GM12878 (cell line): ENCODE measurements at regions not wholly inside any gene's neighbourhood (a gene's known extent, or its start where the extent isn't known, plus 50 kb on each side); places are given as distances from the start of the nearest gene placed in this dataset.

ENCODE experiments used
- ATAC-seq: fragments of 200-7000 bp; cut with Tn5 transposase; 3 replicates; pipeline ENCODE4 v1.9.1; 2020; ENCODE audit warnings: mild to moderate bottlenecking, moderate library complexity
- BruUV-seq: library from RNA; stranded (reverse); fragments of 400-500 nt; replicated peaks from 2 replicates; lab custom pipeline; 2021; lab: Mats Ljungman, UMichigan
- CTCF ChIA-PET: fragments of 300-600 bp; sonication (Branson Sonifier 250); formaldehyde crosslinking; extraction: SDS; loops from one replicate; lab custom pipeline; 2021; ENCODE audit warnings: inconsistent platforms; lab: Yijun Ruan, JAX
- POLR2A ChIA-PET: fragments of 350-600 bp; formaldehyde crosslinking; extraction: SDS; loops from one replicate; lab custom pipeline; 2021; ENCODE audit warnings: inconsistent platforms; lab: Charles Lee
- RAD21 ChIA-PET: fragments of 300-600 bp; sonication (Branson Sonifier 250); formaldehyde crosslinking; loops from one replicate; lab custom pipeline; 2023; ENCODE audit warnings: antibody characterized with exemption; ENCODE audit not compliant: unreplicated experiment; lab: Charles Lee
- SMC1A ChIA-PET: fragments of 300-600 bp; sonication (Branson Sonifier 250); formaldehyde crosslinking; loops from one replicate; lab custom pipeline; 2023; ENCODE audit not compliant: unreplicated experiment, uncharacterized antibody; lab: Charles Lee
- DNase-seq: peaks from one replicate; pipeline ENCODE4 v3.0.0-alpha.2; 2011; ENCODE audit warnings: low read depth, low spot score
- FAIRE-seq: peaks from 3 replicates; lab custom pipeline; 2011; peaks lifted over from hg19 to GRCh38; lab: Jason Lieb, UNC
- H2AFZ ChIP-seq: 2 replicates; pipeline ENCODE4 v1.6.0; 2011; ENCODE audit warnings: low read depth, low read length, control low read depth; ENCODE audit not compliant: control insufficient read depth
- H3K27ac ChIP-seq: 2 replicates; pipeline ENCODE4 v1.5.1; 2011; ENCODE audit warnings: control low read depth; ENCODE audit not compliant: control insufficient read depth, insufficient read depth
- H3K27me3 ChIP-seq, 2 experiments: replicated peaks in 1 of 2; 2 replicates each; pipeline versions ENCODE4 v1.6.0 to v1.6.1; 2011; ENCODE audit warnings: low read length in 1 of 2; ENCODE audit not compliant: control insufficient read depth in 2 of 2, insufficient read depth in 2 of 2
- H3K36me3 ChIP-seq, 2 experiments: 2 replicates each; pipeline ENCODE4 v1.5.1; 2011; ENCODE audit warnings: low read length in 1 of 2; ENCODE audit not compliant: control insufficient read depth in 2 of 2, insufficient read depth in 2 of 2
- H3K4me1 ChIP-seq: 2 replicates; pipeline ENCODE4 v1.6.1; 2011; ENCODE audit warnings: mild to moderate bottlenecking, low read length, moderate library complexity, mixed read lengths; ENCODE audit not compliant: control insufficient read depth, insufficient read depth
- H3K4me2 ChIP-seq: 2 replicates; pipeline ENCODE4 v1.6.0; 2011; ENCODE audit warnings: control low read depth; ENCODE audit not compliant: control insufficient read depth, insufficient read depth
- H3K4me3 ChIP-seq: fragments of 200-600 bp; sonication (generic); 2 replicates; pipeline ENCODE4 v1.5.1; 2016
- H3K79me2 ChIP-seq: 2 replicates; pipeline ENCODE4 v1.6.0; 2011; ENCODE audit warnings: low read length; ENCODE audit not compliant: control insufficient read depth, insufficient read depth
- H3K9ac ChIP-seq: 2 replicates; pipeline ENCODE4 v1.8.0; 2011; ENCODE audit warnings: low read length, control low read depth, mixed read lengths; ENCODE audit not compliant: control insufficient read depth, insufficient read depth
- H3K9me3 ChIP-seq: replicated peaks from 3 replicates; pipeline ENCODE4 v1.5.1; 2011; ENCODE audit warnings: mild to moderate bottlenecking, low read length; ENCODE audit not compliant: control insufficient read depth, insufficient read depth
- H4K20me1 ChIP-seq: 2 replicates; pipeline ENCODE4 v1.6.0; 2011; ENCODE audit not compliant: control insufficient read depth, insufficient read depth
- BACH1 ChIP-seq: fragments of 450-650 bp; IDR thresholded peaks from 2 replicates; pipeline ENCODE4 v1.6.1; 2017; ENCODE audit warnings: mild to moderate bottlenecking, borderline replicate concordance
- CHD1 ChIP-seq: IDR thresholded peaks from 2 replicates; pipeline ENCODE4 v1.6.1; 2012; ENCODE audit warnings: low read depth, low read length, improper control_type of control experiment
- JUNB ChIP-seq: IDR thresholded peaks from 2 replicates; pipeline ENCODE4 v1.6.1; 2016; ENCODE audit warnings: antibody characterized with exemption, mild to moderate bottlenecking
- SREBF2 ChIP-seq: IDR thresholded peaks from 2 replicates; pipeline ENCODE4 v1.6.1; 2012; ENCODE audit warnings: mild to moderate bottlenecking, low read length
- SUZ12 ChIP-seq: fragments of 200-600 bp; sonication (generic); IDR thresholded peaks from one replicate; pipeline ENCODE4 v1.6.1; 2018; ENCODE audit warnings: antibody characterized with exemption, mild to moderate bottlenecking; ENCODE audit not compliant: unreplicated experiment
- TAF1 ChIP-seq: IDR thresholded peaks from 2 replicates; pipeline ENCODE4 v1.6.1; 2011; ENCODE audit warnings: mild to moderate bottlenecking, low read depth, low read length, borderline replicate concordance
- ZNF592 ChIP-seq: fragments of 450-650 bp; IDR thresholded peaks from 2 replicates; pipeline ENCODE4 v1.6.1; 2017; ENCODE audit warnings: mild to moderate bottlenecking, moderate library complexity
- WGBS: methylation state at CpG from one replicate; pipeline ENCODE4 v1.1.6; 2016; ENCODE audit warnings: low lambda C conversion rate; ENCODE audit not compliant: insufficient replicate concordance, insufficient coverage; ENCODE audit errors: missing lambda C conversion rate; 5-methylcytosine and 5-hydroxymethylcytosine counted together
- in situ Hi-C: fragments of 300-500 bp; cut with MboI; formaldehyde crosslinking; loops from 9 replicates; pipeline ENCODE4 v1.14.3; 2018; ENCODE audit warnings: mixed read lengths
- intact Hi-C: fragments of 100-400 bp; cut with micrococcal nuclease; formaldehyde crosslinking; loops from one replicate; pipeline ENCODE4 v1.14.2; 2022; ENCODE audit not compliant: unreplicated experiment

- SMC1A ChIA-PET = no interaction called here
- FAIRE-seq (no peak), DNase-seq (no peak), ATAC-seq (peak; percentile 58)
- H4K20me1 ChIP-seq = no peaks in the 10 kb centered on the region
- H3K4me1 ChIP-seq = no peaks in the 10 kb centered on the region
- RAD21 ChIA-PET = no interaction called here
- peak overlapping the region; percentile 47; the same call in 1 of the 2 replicates for H3K4me3 ChIP-seq
- H3K4me2 ChIP-seq = peak overlapping the region; percentile 71; the same call in 1 of the 2 replicates
- peak; percentile 83 for TF ChIP-seq SUZ12
- TF ChIP-seq JUNB = no peak
- POLR2A ChIA-PET = no interaction called here
- H3K9ac ChIP-seq = no peak overlapping the region
- no peak overlapping the region for H3K27ac ChIP-seq
- H2AFZ ChIP-seq = no peak overlapping the region
- in situ Hi-C loops (no loop called here), intact Hi-C loops (no loop called here)
- WGBS = 7% methylated on average over 41 of the region's 68 CpGs
- H3K36me3 ChIP-seq = no peaks in the 10 kb centered on the region
- no peaks in the 10 kb centered on the region for H3K9me3 ChIP-seq
- no peaks in the 10 kb centered on the region for H3K79me2 ChIP-seq
- H3K27me3 ChIP-seq = peaks cover 14 to 17% of the 10 kb centered on the region in 2 experiments
- no TSS peak for BruUV-seq
- CTCF ChIA-PET = no interaction called here
Observed at GRCh38 chr12:67069451-67070306, 199.5 kb upstream of the CAND1 start.

- CTCF ChIA-PET = no interaction called here
- intact Hi-C loops (no loop called here), in situ Hi-C loops (no loop called here)
- Histone ChIP-seq H3K27me3 (peaks cover 14 to 17% of the 10 kb centered on the region in 2 experiments), H3K4me1 (no peaks in the 10 kb centered on the region), H3K4me2 (no peak overlapping the region), H2AFZ (no peak overlapping the region), H4K20me1 (no peaks in the 10 kb centered on the region), H3K4me3 (no peak overlapping the region), H3K36me3 (no peaks in the 10 kb centered on the region), H3K79me2 (no peaks in the 10 kb centered on the region), H3K9ac (no peak overlapping the region), H3K9me3 (no peaks in the 10 kb centered on the region), H3K27ac (no peak overlapping the region)
- SMC1A ChIA-PET = no interaction called here
- no peak for ATAC-seq
- no peak for DNase-seq
- no peak for FAIRE-seq
- TF ChIP-seq ZNF592 (no peak), BACH1 (no peak), TAF1 (no peak), SREBF2 (no peak), CHD1 (no peak)
- RAD21 ChIA-PET = no interaction called here
- 46% methylated on average over 6 of the region's 6 CpGs for WGBS
- POLR2A ChIA-PET = no interaction called here
- no TSS peak for BruUV-seq
Observed at GRCh38 chr12:67070307-67070600, 198.9 kb upstream of the CAND1 start.
